Lung (tissue), 11 donors: ENCODE measurements at regions not wholly inside any gene's neighbourhood (a gene's known extent, or its start where the extent isn't known, plus 50 kb on each side); places are given as distances from the start of the nearest gene placed in this dataset.

Experiments used
- ATAC-seq: fragments of 200-7000 bp; cut with Tn5 transposase; one replicate; pipeline ENCODE4 v1.9.1; 2020; ENCODE audit warnings: moderate number of reproducible peaks; ENCODE audit not compliant: insufficient read depth, low FRiP score
- DNase-seq, 3 donors: peaks; one replicate each; pipeline ENCODE4 v3.0.0-alpha.2; 2013 to 2017
- H3K27ac ChIP-seq, 2 donors: one replicate each; pipeline ENCODE4 v1.5.1; 2013; ENCODE audit warnings: mild to moderate bottlenecking in 2 of 2, moderate library complexity in 2 of 2, control low read depth in 1 of 2, inconsistent platforms in 1 of 2, low read depth in 1 of 2, low read length in 1 of 2
- H3K27me3 ChIP-seq, 3 donors: one replicate each; pipeline ENCODE4 v1.5.1; 2013; ENCODE audit warnings: low read length in 2 of 3; ENCODE audit not compliant: control insufficient read depth in 3 of 3, insufficient read depth in 3 of 3
- H3K36me3 ChIP-seq, 4 donors: one replicate each; pipeline ENCODE4 v1.5.1; 2013; ENCODE audit warnings: low read length in 4 of 4, mild to moderate bottlenecking in 1 of 4, moderate library complexity in 1 of 4; ENCODE audit not compliant: control insufficient read depth in 4 of 4, insufficient read depth in 4 of 4
- H3K4me1 ChIP-seq, 5 donors: one replicate each; pipeline ENCODE4 v1.5.1; 2013; ENCODE audit warnings: low read length in 5 of 5, mild to moderate bottlenecking in 2 of 5, moderate library complexity in 1 of 5; ENCODE audit not compliant: control insufficient read depth in 5 of 5, insufficient read depth in 5 of 5
- H3K4me3 ChIP-seq: one replicate; pipeline ENCODE4 v1.5.1; 2013; ENCODE audit warnings: mild to moderate bottlenecking, control low read depth, moderate library complexity
- H3K9ac ChIP-seq, 2 donors: one replicate each; pipeline ENCODE4 v1.5.1; 2013; ENCODE audit warnings: low read length in 2 of 2, control low read depth in 1 of 2; ENCODE audit not compliant: insufficient read depth in 1 of 2
- H3K9me3 ChIP-seq, 4 donors: one replicate each; pipeline ENCODE4 v1.5.1; 2013; ENCODE audit warnings: low read length in 3 of 4, mild to moderate bottlenecking in 1 of 4, moderate library complexity in 1 of 4; ENCODE audit not compliant: control insufficient read depth in 4 of 4, insufficient read depth in 3 of 4
- CTCF ChIP-seq: IDR thresholded peaks from 2 replicates; pipeline ENCODE4 v1.5.1; 2012; ENCODE audit warnings: mild to moderate bottlenecking; ENCODE audit errors: control extremely low read depth, extremely low read depth
- WGBS, 2 donors: extraction: QIAGEN DNeasy Blood & Tissue Kit; methylation state at CpG; one replicate each; pipeline ENCODE4 v1.1.7; 2013; 5-methylcytosine and 5-hydroxymethylcytosine counted together
- donor health status: control.
- donor health status: control.
- donor health status: Bipolar disorder and iron deficiency.
- donor health status: healthy.
- donor health status: DM: yes; HTN: yes; CAD: no.

GRCh38 chr15:62739082-62739481, 303.5 kb upstream of the TPM1 start:
- Histone ChIP-seq H3K27me3 (no peaks in the 10 kb centered on the region), H3K27ac (no peak overlapping the region), H3K4me1 (peaks cover 0 to 50% (median 21%) of the 10 kb centered on the region in 5 donors), H3K36me3 (peaks cover 0 to 7% (median 5%) of the 10 kb centered on the region in 4 donors), H3K9ac (no peak overlapping the region), H3K9me3 (peaks cover 0 to 2% (median 0%) of the 10 kb centered on the region in 4 donors), H3K4me3 (no peak overlapping the region)
- ATAC-seq, result no peak
- WGBS, 2 donors, result 88 to 94% methylated on average over 4 of the region's 4 CpGs
- no peak for DNase-seq
- TF ChIP-seq CTCF, result no peak

- no peak for DNase-seq
- no peak for ATAC-seq
- no peak overlapping the region for H3K4me3 ChIP-seq
- no peak for TF ChIP-seq CTCF
- peaks cover 0 to 2% (median 0%) of the 10 kb centered on the region in 4 donors for H3K9me3 ChIP-seq
- WGBS, 2 donors, result 83 to 89% methylated on average over 3 of the region's 3 CpGs
- peaks cover 0 to 50% (median 21%) of the 10 kb centered on the region in 5 donors for H3K4me1 ChIP-seq
- no peaks in the 10 kb centered on the region for H3K27me3 ChIP-seq
- peaks cover 0 to 7% (median 5%) of the 10 kb centered on the region in 4 donors for H3K36me3 ChIP-seq
- H3K9ac ChIP-seq, result no peak overlapping the region
- no peak overlapping the region for H3K27ac ChIP-seq
Observed at GRCh38 chr15:62739507-62739906, 303.0 kb upstream of the TPM1 start.

GRCh38 chr15:62740141-62741004, 302.2 kb upstream of the TPM1 start:
- no peak for TF ChIP-seq CTCF
- peaks cover 0 to 7% (median 5%) of the 10 kb centered on the region in 4 donors for H3K36me3 ChIP-seq
- no peaks in the 10 kb centered on the region for H3K27me3 ChIP-seq
- no peak overlapping the region for H3K9ac ChIP-seq
- peak; percentile 89 to 96 (median 92) for DNase-seq
- no peak overlapping the region for H3K4me3 ChIP-seq
- no peak overlapping the region for H3K27ac ChIP-seq
- ATAC-seq, result no peak
- WGBS, 2 donors, result 79 to 87% methylated on average over 15 of the region's 15 CpGs
- peaks cover 0 to 2% (median 0%) of the 10 kb centered on the region in 4 donors for H3K9me3 ChIP-seq
- peaks cover 0 to 57% (median 21%) of the 10 kb centered on the region in 5 donors for H3K4me1 ChIP-seq
